ENCODE measurements at regions not wholly inside any gene's neighbourhood (a gene's known extent, or its start where the extent isn't known, plus 50 kb on each side); places are given as distances from the start of the nearest gene placed in this dataset.

- DNase-seq (ENCODE audit: low spot score), result no peak
- TF ChIP-seq CTCF (conservative IDR thresholded peaks at IDR 0.05; ENCODE audit: low read depth), result no peak
- CTCF ChIA-PET, result no interaction called here
- no peak overlapping the region for H3K27ac ChIP-seq
- POLR2A ChIA-PET (ENCODE audit: low non-redundant PET), result no interaction called here
These were observed 305.4 kb downstream of the KLF12 start for GRCh38 chr13:73828811-73829210.

GRCh38 chr13:73827434-73827833 lies 306.8 kb downstream of the KLF12 start:
- DNase-seq (ENCODE audit: low spot score), result no peak
- no peak overlapping the region for H3K27ac ChIP-seq
- TF ChIP-seq CTCF (conservative IDR thresholded peaks at IDR 0.05; ENCODE audit: low read depth), result no peak
- ChIA-PET CTCF (no interaction called here), POLR2A (ENCODE audit: low non-redundant PET) (no interaction called here)

GRCh38 chr13:73825143-73825542 lies 309.1 kb downstream of the KLF12 start:
- CTCF ChIA-PET, result no interaction called here
- TF ChIP-seq CTCF (conservative IDR thresholded peaks at IDR 0.05; ENCODE audit: low read depth), result no peak
- no peak for DNase-seq (ENCODE audit: low spot score)
- no peak overlapping the region for H3K27ac ChIP-seq
- POLR2A ChIA-PET (ENCODE audit: low non-redundant PET), result no interaction called here

- ChIA-PET POLR2A (ENCODE audit: low non-redundant PET) (no interaction called here), CTCF (no interaction called here)
- no peak overlapping the region for H3K27ac ChIP-seq
- no peak for DNase-seq (ENCODE audit: low spot score)
- TF ChIP-seq CTCF (conservative IDR thresholded peaks at IDR 0.05; ENCODE audit: low read depth), result no peak
These were observed 311.3 kb downstream of the KLF12 start for GRCh38 chr13:73822668-73823592.

DNA sequence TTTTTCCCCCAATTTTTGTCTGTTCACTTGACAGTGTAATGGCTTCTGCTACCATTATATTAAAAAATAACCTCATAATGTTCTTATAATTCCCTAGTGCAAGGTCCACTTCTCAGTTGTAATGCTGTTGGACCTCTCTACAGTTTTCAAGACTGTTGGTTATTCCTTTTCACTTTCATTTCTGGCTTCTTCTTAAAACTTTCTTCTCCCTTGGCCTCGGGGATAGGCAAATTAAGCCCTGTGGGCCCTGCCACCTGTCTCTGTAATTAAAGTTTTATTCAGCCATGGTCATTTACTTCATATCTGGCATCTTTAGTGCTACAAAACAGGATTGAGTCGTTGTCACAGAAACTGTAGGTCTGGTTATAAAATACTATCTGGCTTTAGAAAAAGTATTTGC lies 313.5 kb downstream of the KLF12 start:
- POLR2A ChIA-PET (ENCODE audit: low non-redundant PET), result no interaction called here
- H3K27ac ChIP-seq, result no peak overlapping the region
- no peak for DNase-seq (ENCODE audit: low spot score)
- TF ChIP-seq CTCF (conservative IDR thresholded peaks at IDR 0.05; ENCODE audit: low read depth), result no peak
- CTCF ChIA-PET, result no interaction called here

- no peak overlapping the region for H3K27ac ChIP-seq
- TF ChIP-seq CTCF (conservative IDR thresholded peaks at IDR 0.05; ENCODE audit: low read depth), result no peak
- DNase-seq (ENCODE audit: low spot score), result no peak
- POLR2A ChIA-PET (ENCODE audit: low non-redundant PET), result no interaction called here
- CTCF ChIA-PET, result interaction anchor here (0.6 kb wide), 1 partner anchor 410 kb away, joined by 3 read pairs; no protein-coding TSS in a partner anchor
These were observed 313.9 kb downstream of the KLF12 start for GRCh38 chr13:73820285-73820684.

All from RWPE1 (cell line).